ENCODE measurements at regions not wholly inside any gene's neighbourhood (a gene's known extent, or its start where the extent isn't known, plus 50 kb on each side); places are given as distances from the start of the nearest gene placed in this dataset.

- H3K27me3 Mint-ChIP-seq: peaks cover 16% of the 10 kb centered on the region
- peak overlapping the region; percentile 62 for H3K27ac Mint-ChIP-seq
- H3K9me3 Mint-ChIP-seq: no peaks in the 10 kb centered on the region
- H3K4me1 Mint-ChIP-seq: peaks cover 14% of the 10 kb centered on the region
- peak overlapping the region; percentile 79 for H3K4me3 Mint-ChIP-seq
- DNase-seq: no peak
- no peaks in the 10 kb centered on the region for H3K36me3 Mint-ChIP-seq
Measured at GRCh38 chr14:101121508-101122139, 218.1 kb upstream of the RTL1 start.

GRCh38 chr14:101122237-101123141 is 219.0 kb upstream of the RTL1 start:
- Mint-ChIP-seq H3K4me1 (peaks cover 14% of the 10 kb centered on the region), H3K27ac (no peak overlapping the region), H3K9me3 (no peaks in the 10 kb centered on the region), H3K36me3 (no peaks in the 10 kb centered on the region), H3K27me3 (peaks cover 16% of the 10 kb centered on the region), H3K4me3 (no peak overlapping the region)
- no peak for DNase-seq

GRCh38 chr14:101123618-101124510 is 220.3 kb upstream of the RTL1 start:
- no peaks in the 10 kb centered on the region for H3K36me3 Mint-ChIP-seq
- peaks cover 2% of the 10 kb centered on the region for H3K9me3 Mint-ChIP-seq
- H3K4me3 Mint-ChIP-seq: no peak overlapping the region
- peaks cover 23% of the 10 kb centered on the region for H3K27me3 Mint-ChIP-seq
- peaks cover 14% of the 10 kb centered on the region for H3K4me1 Mint-ChIP-seq
- DNase-seq: no peak
- no peak overlapping the region for H3K27ac Mint-ChIP-seq

- Mint-ChIP-seq H3K4me3 (no peak overlapping the region), H3K27ac (no peak overlapping the region), H3K36me3 (no peaks in the 10 kb centered on the region), H3K27me3 (peaks cover 23% of the 10 kb centered on the region), H3K4me1 (peaks cover 10% of the 10 kb centered on the region), H3K9me3 (peaks cover 2% of the 10 kb centered on the region)
- DNase-seq: no peak
Measured at GRCh38 chr14:101124815-101125214, 221.3 kb upstream of the RTL1 start.

- H3K36me3 Mint-ChIP-seq: no peaks in the 10 kb centered on the region
- H3K27ac Mint-ChIP-seq: no peak overlapping the region
- H3K4me3 Mint-ChIP-seq: no peak overlapping the region
- DNase-seq: no peak
- peaks cover 23% of the 10 kb centered on the region for H3K27me3 Mint-ChIP-seq
- peaks cover 6% of the 10 kb centered on the region for H3K4me1 Mint-ChIP-seq
- peaks cover 2% of the 10 kb centered on the region for H3K9me3 Mint-ChIP-seq
Measured at GRCh38 chr14:101125313-101125712, 221.8 kb upstream of the RTL1 start.

DNA sequence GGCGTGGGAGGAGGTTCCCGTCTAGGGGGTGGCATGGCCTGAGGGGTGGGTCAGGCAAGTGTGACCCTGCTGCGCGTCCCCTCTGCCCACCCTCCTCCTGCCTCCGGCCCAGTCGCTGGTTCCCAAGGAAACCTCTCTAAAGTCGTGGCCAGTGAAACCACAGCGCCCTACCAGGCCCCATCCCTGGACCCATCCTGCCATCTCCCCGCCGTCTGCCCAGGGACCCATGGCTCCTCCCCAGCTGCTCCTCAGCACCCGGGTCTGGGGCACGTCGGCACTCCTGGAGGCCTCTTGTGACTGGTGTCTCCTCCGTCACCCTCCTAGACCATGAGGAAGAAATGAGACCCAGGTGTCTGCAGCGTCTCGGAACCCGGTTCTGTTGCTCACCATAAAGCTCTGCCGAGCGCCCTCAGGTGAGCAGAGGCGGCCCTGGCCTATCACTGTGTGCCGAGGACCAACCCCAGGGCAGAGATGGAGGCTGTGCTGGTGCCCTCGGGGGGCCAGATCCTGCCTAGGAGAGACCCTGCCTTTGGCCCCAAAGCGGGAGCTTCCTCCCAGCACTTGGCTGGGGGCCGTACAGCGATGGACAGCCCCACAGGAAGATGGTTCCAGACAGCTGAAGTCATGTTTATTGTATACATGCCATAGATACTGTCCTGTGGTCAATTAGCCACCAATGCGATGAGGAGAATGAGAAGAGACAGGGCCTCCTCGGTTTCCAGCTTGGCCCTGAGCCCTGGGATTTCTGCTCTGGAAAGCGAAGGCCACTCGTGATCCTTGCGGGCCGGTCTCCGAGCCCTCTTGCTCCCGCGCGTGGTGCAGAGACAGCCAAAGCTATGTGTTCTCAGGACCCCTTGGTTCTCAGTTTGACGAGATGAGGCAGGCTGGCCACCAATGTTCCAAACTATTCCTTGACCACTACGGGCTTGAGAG is 222.5 kb upstream of the RTL1 start:
- Mint-ChIP-seq H3K4me3 (no peak overlapping the region), H3K27ac (no peak overlapping the region), H3K27me3 (peaks cover 24% of the 10 kb centered on the region), H3K9me3 (peaks cover 2% of the 10 kb centered on the region), H3K4me1 (no peaks in the 10 kb centered on the region), H3K36me3 (no peaks in the 10 kb centered on the region)
- DNase-seq: no peak

DNA sequence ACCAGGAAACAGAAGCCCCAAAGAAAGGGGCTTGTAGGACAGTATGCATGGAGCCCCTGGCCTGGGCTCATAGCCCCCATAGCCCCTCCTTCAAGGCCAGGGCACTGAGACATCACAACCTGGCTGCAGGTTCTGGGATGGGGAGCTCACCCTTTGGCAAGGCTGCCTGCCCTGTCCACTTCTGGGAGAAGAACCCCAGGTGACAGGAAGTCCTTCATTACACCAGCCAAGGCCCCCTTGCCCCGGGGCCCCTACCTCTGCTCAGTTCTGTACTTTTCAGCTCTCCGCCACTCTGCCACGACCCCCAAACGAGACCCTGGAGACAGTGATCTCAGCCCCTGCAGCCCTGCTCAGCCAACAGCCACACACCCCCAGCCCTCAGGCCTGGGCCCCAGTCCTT is 223.2 kb upstream of the RTL1 start:
- peaks cover 24% of the 10 kb centered on the region for H3K27me3 Mint-ChIP-seq
- H3K4me3 Mint-ChIP-seq: no peak overlapping the region
- no peak overlapping the region for H3K27ac Mint-ChIP-seq
- H3K4me1 Mint-ChIP-seq: no peaks in the 10 kb centered on the region
- H3K9me3 Mint-ChIP-seq: peaks cover 2% of the 10 kb centered on the region
- H3K36me3 Mint-ChIP-seq: no peaks in the 10 kb centered on the region
- DNase-seq: no peak

DNA sequence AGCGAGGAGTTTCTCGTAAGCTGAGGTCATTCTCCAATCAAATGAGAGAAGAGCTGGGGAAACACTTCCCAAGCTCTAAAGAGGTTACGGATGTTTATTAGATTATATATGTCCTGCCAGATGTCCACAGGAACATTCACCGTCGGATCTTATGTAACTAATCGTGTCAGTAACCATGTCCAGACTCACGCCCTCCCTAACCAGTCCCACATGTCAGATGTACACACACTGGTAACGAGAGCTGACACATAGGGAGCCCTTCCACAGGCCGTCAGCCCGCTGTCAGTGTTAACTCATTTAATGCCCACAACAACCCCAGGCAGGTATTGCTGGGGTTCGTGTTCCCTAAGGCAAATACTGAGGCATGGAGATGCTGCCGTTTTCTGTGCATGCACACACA is 223.7 kb upstream of the RTL1 start:
- no peak overlapping the region for H3K27ac Mint-ChIP-seq
- no peak overlapping the region for H3K4me3 Mint-ChIP-seq
- peaks cover 24% of the 10 kb centered on the region for H3K27me3 Mint-ChIP-seq
- H3K36me3 Mint-ChIP-seq: no peaks in the 10 kb centered on the region
- peaks cover 2% of the 10 kb centered on the region for H3K9me3 Mint-ChIP-seq
- DNase-seq: no peak
- no peaks in the 10 kb centered on the region for H3K4me1 Mint-ChIP-seq

GRCh38 chr14:101128478-101129321 is 225.2 kb upstream of the RTL1 start:
- Mint-ChIP-seq H3K4me3 (no peak overlapping the region), H3K9me3 (peaks cover 2% of the 10 kb centered on the region), H3K4me1 (no peaks in the 10 kb centered on the region), H3K36me3 (no peaks in the 10 kb centered on the region), H3K27me3 (peaks cover 24% of the 10 kb centered on the region), H3K27ac (no peak overlapping the region)
- DNase-seq: no peak

GRCh38 chr14:101129521-101130167 is 226.1 kb upstream of the RTL1 start:
- Mint-ChIP-seq H3K27me3 (peaks cover 29% of the 10 kb centered on the region), H3K9me3 (peaks cover 2% of the 10 kb centered on the region), H3K4me3 (no peak overlapping the region), H3K36me3 (no peaks in the 10 kb centered on the region), H3K27ac (no peak overlapping the region), H3K4me1 (no peaks in the 10 kb centered on the region)
- no peak for DNase-seq

GRCh38 chr14:101130861-101131260 is 227.3 kb upstream of the RTL1 start:
- no peak overlapping the region for H3K4me3 Mint-ChIP-seq
- peaks cover 38% of the 10 kb centered on the region for H3K27me3 Mint-ChIP-seq
- H3K4me1 Mint-ChIP-seq: no peaks in the 10 kb centered on the region
- peaks cover 2% of the 10 kb centered on the region for H3K9me3 Mint-ChIP-seq
- no peak overlapping the region for H3K27ac Mint-ChIP-seq
- no peaks in the 10 kb centered on the region for H3K36me3 Mint-ChIP-seq
- no peak for DNase-seq

DNA sequence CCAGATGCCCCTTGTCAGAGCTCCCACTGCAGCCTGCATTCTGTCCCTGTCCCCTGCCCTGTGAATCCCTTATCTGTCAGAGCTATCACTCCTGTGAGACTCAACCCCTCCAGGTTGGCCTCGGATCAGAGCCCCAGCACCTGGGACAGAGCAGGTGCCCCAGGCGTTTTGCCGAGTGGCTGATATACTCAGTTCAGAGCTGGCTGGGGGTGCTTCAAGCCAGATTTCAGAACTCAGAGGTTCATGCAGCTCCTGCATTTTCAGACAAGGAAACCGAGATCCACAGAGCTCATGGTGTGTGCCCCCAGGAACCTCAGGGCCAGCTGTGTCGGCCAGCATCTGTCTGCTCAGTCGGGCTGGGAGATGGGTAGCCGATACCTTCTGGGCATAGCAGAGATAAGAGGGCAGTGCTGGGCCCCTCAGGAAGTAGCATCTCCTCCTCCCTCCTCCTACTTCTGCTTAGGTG is 228.0 kb upstream of the RTL1 start:
- no peak for DNase-seq
- Mint-ChIP-seq H3K27ac (no peak overlapping the region), H3K9me3 (peaks cover 2% of the 10 kb centered on the region), H3K4me1 (no peaks in the 10 kb centered on the region), H3K27me3 (peaks cover 41% of the 10 kb centered on the region), H3K36me3 (no peaks in the 10 kb centered on the region), H3K4me3 (no peak overlapping the region)

GRCh38 chr14:101132051-101132571 is 228.6 kb upstream of the RTL1 start:
- no peak for DNase-seq
- Mint-ChIP-seq H3K27me3 (peaks cover 42% of the 10 kb centered on the region), H3K27ac (no peak overlapping the region), H3K36me3 (no peaks in the 10 kb centered on the region), H3K4me3 (no peak overlapping the region), H3K4me1 (no peaks in the 10 kb centered on the region), H3K9me3 (peaks cover 2% of the 10 kb centered on the region)
